Mesothelial cell of epicardium (in vitro differentiated cells): ENCODE measurements at regions not wholly inside any gene's neighbourhood (a gene's known extent, or its start where the extent isn't known, plus 50 kb on each side); places are given as distances from the start of the nearest gene placed in this dataset.

Experiments used
- DNase-seq, 2 experiments: peaks; one replicate each; pipeline ENCODE4 v3.0.0; 2021; ENCODE audit warnings: low spot score in 2 of 2; ENCODE audit not compliant: unreplicated experiment in 2 of 2
- H3K27ac Mint-ChIP-seq: 2 replicates; pipeline ENCODE4 v1.8.0; 2021; ENCODE audit warnings: mixed read lengths
- H3K27me3 Mint-ChIP-seq: 2 replicates; pipeline ENCODE4 v1.8.0; 2021; ENCODE audit warnings: low read depth, mixed read lengths
- H3K36me3 Mint-ChIP-seq: 2 replicates; pipeline ENCODE4 v1.8.0; 2021; ENCODE audit warnings: mixed read lengths
- H3K4me1 Mint-ChIP-seq: 2 replicates; pipeline ENCODE4 v1.8.0; 2021; ENCODE audit warnings: mixed read lengths
- H3K4me3 Mint-ChIP-seq: 2 replicates; pipeline ENCODE4 v1.8.0; 2021; ENCODE audit warnings: mild to moderate bottlenecking, moderate library complexity, mixed read lengths
- H3K9me3 Mint-ChIP-seq: 2 replicates; pipeline ENCODE4 v1.8.0; 2021; ENCODE audit warnings: mixed read lengths
- TF ChIP-seq, protein P1 (sequence below): fragments of 200-600 bp; sonication (generic); IDR thresholded peaks from one replicate; pipeline ENCODE4 v1.5.0; 2021; ENCODE audit warnings: antibody characterized with exemption; ENCODE audit not compliant: unreplicated experiment

DNA sequence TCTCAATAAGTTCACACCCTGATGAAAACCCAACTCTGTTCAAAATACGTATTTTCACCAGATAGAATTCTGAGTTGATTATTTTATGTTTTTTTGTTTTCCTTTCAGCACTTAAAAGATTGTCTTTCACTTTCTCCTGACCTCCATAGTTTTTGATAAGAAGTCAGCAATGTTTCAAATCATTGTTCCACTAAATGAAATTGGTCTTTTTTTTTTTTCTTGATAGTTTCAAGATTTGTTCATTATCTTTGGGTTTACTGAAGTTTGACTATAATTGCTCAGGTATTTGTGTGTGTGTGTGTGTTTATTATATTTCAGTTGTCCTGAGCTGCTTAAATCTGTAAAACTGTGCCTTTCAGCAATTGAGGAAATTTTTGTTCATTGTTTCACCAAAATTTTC, 498.7 kb downstream of the TLE1 start:
- H3K27ac Mint-ChIP-seq, result no peak overlapping the region
- no peak for DNase-seq
- TF ChIP-seq, protein P1, sequence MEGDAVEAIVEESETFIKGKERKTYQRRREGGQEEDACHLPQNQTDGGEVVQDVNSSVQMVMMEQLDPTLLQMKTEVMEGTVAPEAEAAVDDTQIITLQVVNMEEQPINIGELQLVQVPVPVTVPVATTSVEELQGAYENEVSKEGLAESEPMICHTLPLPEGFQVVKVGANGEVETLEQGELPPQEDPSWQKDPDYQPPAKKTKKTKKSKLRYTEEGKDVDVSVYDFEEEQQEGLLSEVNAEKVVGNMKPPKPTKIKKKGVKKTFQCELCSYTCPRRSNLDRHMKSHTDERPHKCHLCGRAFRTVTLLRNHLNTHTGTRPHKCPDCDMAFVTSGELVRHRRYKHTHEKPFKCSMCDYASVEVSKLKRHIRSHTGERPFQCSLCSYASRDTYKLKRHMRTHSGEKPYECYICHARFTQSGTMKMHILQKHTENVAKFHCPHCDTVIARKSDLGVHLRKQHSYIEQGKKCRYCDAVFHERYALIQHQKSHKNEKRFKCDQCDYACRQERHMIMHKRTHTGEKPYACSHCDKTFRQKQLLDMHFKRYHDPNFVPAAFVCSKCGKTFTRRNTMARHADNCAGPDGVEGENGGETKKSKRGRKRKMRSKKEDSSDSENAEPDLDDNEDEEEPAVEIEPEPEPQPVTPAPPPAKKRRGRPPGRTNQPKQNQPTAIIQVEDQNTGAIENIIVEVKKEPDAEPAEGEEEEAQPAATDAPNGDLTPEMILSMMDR, result no peak

GRCh38 chr9:81183761-81184160, 505.6 kb downstream of the TLE1 start:
- TF ChIP-seq, protein P1, result no peak
- no peaks in the 10 kb centered on the region for H3K36me3 Mint-ChIP-seq
- no peak overlapping the region for H3K4me3 Mint-ChIP-seq
- H3K9me3 Mint-ChIP-seq, result no peaks in the 10 kb centered on the region
- peak overlapping the region; percentile 3 for H3K27ac Mint-ChIP-seq
- H3K27me3 Mint-ChIP-seq, result no peaks in the 10 kb centered on the region
- DNase-seq, result no peak
- H3K4me1 Mint-ChIP-seq, result peaks cover 18% of the 10 kb centered on the region

More for the DNA sequence above, 498.7 kb downstream of the TLE1 start:
- H3K4me1 Mint-ChIP-seq, result peaks cover 3% of the 10 kb centered on the region
- no peaks in the 10 kb centered on the region for H3K27me3 Mint-ChIP-seq
- H3K9me3 Mint-ChIP-seq, result peaks cover 21% of the 10 kb centered on the region
- no peak overlapping the region for H3K4me3 Mint-ChIP-seq
- peaks cover 11% of the 10 kb centered on the region for H3K36me3 Mint-ChIP-seq

DNA sequence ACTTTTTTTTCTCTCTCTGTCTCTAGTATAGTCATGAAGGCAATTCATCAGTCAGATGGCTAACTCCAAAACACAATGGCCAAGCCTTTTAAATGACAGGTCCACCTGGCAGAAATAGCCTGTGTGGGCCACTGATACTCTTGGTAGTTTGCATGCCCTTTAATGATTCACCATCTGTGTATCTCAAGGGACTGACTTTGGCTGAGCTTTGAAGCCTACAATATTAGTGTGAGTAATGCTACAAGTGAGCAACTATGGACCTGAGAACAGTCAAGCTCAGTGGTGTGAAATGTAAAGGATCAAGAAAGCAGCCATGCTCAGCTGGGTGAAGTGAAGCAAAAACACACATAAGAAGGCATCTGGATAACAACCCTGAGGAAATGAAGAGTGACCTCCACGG, 506.9 kb downstream of the TLE1 start:
- TF ChIP-seq, protein P1, result no peak
- H3K27me3 Mint-ChIP-seq, result no peaks in the 10 kb centered on the region
- DNase-seq, result no peak

DNA sequence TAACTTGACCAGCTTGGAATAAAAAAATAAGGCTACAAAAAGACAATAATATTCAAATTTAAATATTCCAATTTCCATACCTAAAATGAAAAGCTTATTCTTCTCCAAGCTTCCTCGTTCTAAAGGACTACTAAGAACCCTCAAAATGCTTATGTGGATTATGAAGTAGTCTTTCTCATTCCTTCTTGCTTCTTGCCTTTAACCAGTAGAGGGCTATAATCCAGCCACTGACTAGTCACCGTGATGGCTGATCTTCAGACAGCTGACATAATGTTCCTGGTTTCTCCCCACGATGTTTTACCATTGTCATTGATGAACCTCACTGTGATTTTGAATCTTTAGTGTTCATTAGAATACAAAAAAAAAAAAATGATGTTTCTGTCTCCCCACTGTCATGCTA, 515.3 kb downstream of the TLE1 start:
- Mint-ChIP-seq H3K9me3 (peaks cover 20% of the 10 kb centered on the region), H3K4me1 (no peaks in the 10 kb centered on the region), H3K36me3 (no peaks in the 10 kb centered on the region), H3K27ac (no peak overlapping the region), H3K27me3 (no peaks in the 10 kb centered on the region), H3K4me3 (no peak overlapping the region)
- no peak for DNase-seq
- TF ChIP-seq, protein P1, result no peak

More for the DNA sequence above, 506.9 kb downstream of the TLE1 start:
- H3K4me3 Mint-ChIP-seq, result no peak overlapping the region
- no peak overlapping the region for H3K27ac Mint-ChIP-seq
- H3K36me3 Mint-ChIP-seq, result no peaks in the 10 kb centered on the region
- peaks cover 18% of the 10 kb centered on the region for H3K4me1 Mint-ChIP-seq
- no peaks in the 10 kb centered on the region for H3K9me3 Mint-ChIP-seq

- Mint-ChIP-seq H3K27ac (no peak overlapping the region), H3K4me3 (no peak overlapping the region), H3K27me3 (no peaks in the 10 kb centered on the region), H3K36me3 (peaks cover 3% of the 10 kb centered on the region), H3K9me3 (peaks cover 35% of the 10 kb centered on the region), H3K4me1 (no peaks in the 10 kb centered on the region)
- DNase-seq, result no peak
- TF ChIP-seq, protein P1, result no peak
Observed at GRCh38 chr9:81171689-81172088, 517.7 kb downstream of the TLE1 start.

- H3K4me1 Mint-ChIP-seq, result no peaks in the 10 kb centered on the region
- TF ChIP-seq, protein P1, result no peak
- no peak overlapping the region for H3K27ac Mint-ChIP-seq
- no peak for DNase-seq
- H3K36me3 Mint-ChIP-seq, result peaks cover 10% of the 10 kb centered on the region
- H3K27me3 Mint-ChIP-seq, result peaks cover 2% of the 10 kb centered on the region
- peaks cover 32% of the 10 kb centered on the region for H3K9me3 Mint-ChIP-seq
- H3K4me3 Mint-ChIP-seq, result no peak overlapping the region
Observed at GRCh38 chr9:81162361-81162760, 527.0 kb downstream of the TLE1 start.
